ENCODE measurements at regions not wholly inside any gene's neighbourhood (a gene's known extent, or its start where the extent isn't known, plus 50 kb on each side); places are given as distances from the start of the nearest gene placed in this dataset.

DNA sequence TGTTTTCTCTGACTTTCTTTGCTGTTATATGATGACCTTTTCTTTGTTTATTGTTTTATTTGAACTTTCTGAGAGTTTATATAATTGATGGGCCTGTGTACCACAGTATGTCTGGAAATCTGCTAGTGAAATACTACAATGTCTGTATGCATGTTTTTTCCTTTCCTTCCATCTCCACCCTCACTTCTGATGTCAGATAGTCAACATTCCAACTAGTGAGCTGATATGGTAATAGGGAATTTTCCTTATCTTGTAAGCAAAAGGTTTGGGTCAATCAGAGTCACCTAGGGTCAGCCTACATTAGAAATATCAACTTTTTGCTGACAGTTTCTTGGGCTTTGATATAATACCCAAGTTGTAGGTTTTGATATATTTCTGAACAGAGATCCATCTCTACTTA is 103.2 kb downstream of the MAT2B start:
- H3K27ac ChIP-seq: no peak overlapping the region
- no peak for TF ChIP-seq CTCF (IDR thresholded peaks at IDR 0.05)
- no peak overlapping the region for H3K4me3 ChIP-seq
- DNase-seq (ENCODE audit: low spot score): no peak

DNA sequence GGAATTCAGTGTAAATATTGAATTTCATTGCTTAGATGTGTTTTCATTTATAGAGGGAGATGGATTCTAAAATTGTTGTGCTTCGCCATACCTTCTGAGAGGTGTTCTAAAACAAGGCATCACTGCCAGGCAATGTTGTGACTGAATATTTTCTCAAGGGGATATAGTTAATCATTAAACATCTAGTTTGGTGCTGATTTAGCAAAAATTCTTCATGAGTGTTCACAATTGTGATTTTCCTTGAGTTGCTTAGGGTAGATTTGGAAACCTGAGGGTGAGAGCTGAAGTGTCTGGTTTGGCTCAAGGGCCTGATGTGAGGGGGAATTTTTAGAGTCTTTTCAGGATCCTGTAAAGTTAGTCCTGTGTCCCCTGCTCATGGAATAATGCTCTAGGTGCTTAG is 104.5 kb downstream of the MAT2B start:
- Histone ChIP-seq H3K4me3 (no peak overlapping the region), H3K27ac (no peak overlapping the region)
- DNase-seq (ENCODE audit: low spot score): no peak
- TF ChIP-seq CTCF (IDR thresholded peaks at IDR 0.05): no peak

- Histone ChIP-seq H3K4me3 (no peak overlapping the region), H3K27ac (no peak overlapping the region)
- TF ChIP-seq CTCF (IDR thresholded peaks at IDR 0.05): no peak
- DNase-seq (ENCODE audit: low spot score): no peak
Observed at GRCh38 chr5:163612358-163613149, 107.1 kb downstream of the MAT2B start.

- no peak for DNase-seq (ENCODE audit: low spot score)
- TF ChIP-seq CTCF (IDR thresholded peaks at IDR 0.05): no peak
- H3K27ac ChIP-seq: no peak overlapping the region
- H3K4me3 ChIP-seq: no peak overlapping the region
Observed at GRCh38 chr5:163613150-163613442, 107.7 kb downstream of the MAT2B start.

DNA sequence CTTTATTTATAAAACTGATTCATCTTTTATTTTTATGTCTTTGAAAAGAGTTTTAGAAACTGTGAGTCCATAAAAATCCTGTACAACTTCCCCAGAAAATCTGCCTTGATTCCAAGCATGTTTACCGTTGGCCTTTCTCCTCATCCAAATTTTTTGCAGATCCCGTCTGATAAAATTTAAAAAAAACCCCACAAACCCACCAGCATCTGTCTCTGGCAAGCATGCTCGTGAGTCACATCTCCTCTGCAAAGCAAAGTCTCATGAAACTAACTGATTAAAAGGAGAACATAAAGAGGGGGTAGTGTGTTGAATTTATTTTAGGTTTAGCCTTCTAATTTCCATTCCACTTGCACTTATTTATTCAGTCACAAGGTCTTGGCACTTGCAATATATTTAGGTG is 109.4 kb downstream of the MAT2B start:
- Histone ChIP-seq H3K27ac (no peak overlapping the region), H3K4me3 (no peak overlapping the region)
- TF ChIP-seq CTCF (IDR thresholded peaks at IDR 0.05): no peak
- no peak for DNase-seq (ENCODE audit: low spot score)

DNA sequence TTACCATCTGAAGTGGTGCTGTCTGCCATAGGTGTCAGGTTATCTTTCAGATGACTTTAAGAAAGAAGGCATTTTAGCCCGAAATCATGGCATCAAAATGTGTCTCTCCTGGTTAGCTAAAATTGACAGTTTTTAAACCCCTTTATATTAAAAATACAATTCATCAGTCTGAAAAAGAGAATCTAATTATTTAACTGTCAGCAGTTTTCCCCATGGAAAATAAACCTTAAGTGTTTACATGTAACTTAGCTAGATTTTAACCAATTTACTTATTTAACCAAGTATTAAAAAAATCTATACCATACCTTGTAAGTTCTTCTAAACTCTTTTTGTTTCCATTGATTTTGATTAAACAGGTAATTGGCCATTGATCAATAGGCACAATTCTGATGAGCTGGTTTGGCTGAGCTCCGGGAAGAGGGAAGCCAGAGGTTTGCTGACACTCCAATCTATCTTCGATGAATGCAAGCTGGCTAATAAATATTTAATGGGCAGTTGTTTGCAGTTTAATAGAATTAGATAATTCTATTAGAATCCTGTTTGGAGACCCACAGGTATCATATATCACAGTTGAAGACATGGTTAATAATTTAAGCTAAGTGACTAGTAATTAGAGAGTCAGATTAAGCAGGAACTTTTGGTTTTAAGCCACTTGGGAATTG is 114.0 kb downstream of the MAT2B start:
- no peak for TF ChIP-seq CTCF (IDR thresholded peaks at IDR 0.05)
- DNase-seq (ENCODE audit: low spot score): no peak
- H3K4me3 ChIP-seq: no peak overlapping the region
- no peak overlapping the region for H3K27ac ChIP-seq

DNA sequence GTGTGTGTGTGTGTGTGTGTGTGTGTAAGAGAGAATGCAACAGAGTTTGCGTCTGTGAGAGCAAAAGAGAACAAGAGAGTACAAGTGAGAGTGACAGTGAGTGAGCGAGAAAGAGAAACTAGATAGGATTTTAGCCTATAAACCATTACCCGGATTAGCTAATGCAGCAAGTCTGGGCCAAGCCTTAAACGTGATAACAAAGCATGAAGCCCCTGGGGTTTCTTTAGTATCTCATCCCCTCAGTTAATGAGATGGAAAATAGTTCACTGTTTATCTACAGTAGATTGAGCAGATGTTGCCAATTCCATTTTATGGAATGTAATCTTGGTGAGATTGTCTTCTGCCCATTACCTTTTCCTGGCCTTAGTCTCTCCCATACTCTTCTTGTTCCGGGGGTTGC is 114.5 kb downstream of the MAT2B start:
- no peak for DNase-seq (ENCODE audit: low spot score)
- Histone ChIP-seq H3K27ac (no peak overlapping the region), H3K4me3 (no peak overlapping the region)
- no peak for TF ChIP-seq CTCF (IDR thresholded peaks at IDR 0.05)
